ENCODE measurements at regions not wholly inside any gene's neighbourhood (a gene's known extent, or its start where the extent isn't known, plus 50 kb on each side); places are given as distances from the start of the nearest gene placed in this dataset.

DNA sequence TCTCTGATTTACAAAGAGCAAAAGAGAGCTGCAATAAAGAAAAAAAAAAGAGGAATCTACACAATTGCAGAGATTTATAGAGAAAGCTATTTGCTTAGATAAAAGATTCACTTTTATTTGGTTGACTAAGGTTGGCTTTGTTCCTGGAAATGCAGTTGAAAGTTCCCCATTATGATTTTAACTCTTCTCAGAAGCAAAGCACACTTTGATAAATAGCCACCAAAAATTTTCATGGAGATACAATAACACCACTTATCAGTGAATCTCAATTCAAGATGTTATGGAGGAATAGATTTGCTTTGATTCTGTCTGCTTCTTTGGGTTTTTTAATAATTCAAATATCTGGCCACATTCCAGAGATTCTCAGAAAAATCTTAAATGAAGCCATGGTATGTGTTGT is 88.5 kb upstream of the ANO3 start (continued):
- TF ChIP-seq IRF3 (IDR thresholded peaks at IDR 0.05; ENCODE audit: low read depth, low read length) (no peak), MAX (IDR thresholded peaks at IDR 0.05; ENCODE audit: low read depth) (no peak), ZBTB33 (IDR thresholded peaks at IDR 0.05; ENCODE audit: borderline replicate concordance, low read depth) (no peak), PBX3 (IDR thresholded peaks at IDR 0.05) (peak; percentile 58), RFX5 (IDR thresholded peaks at IDR 0.05; ENCODE audit: low read length) (no peak), USF2 (IDR thresholded peaks at IDR 0.05; ENCODE audit: borderline replicate concordance, low read depth, low read length) (no peak), TAF1 (IDR thresholded peaks at IDR 0.05; ENCODE audit: borderline replicate concordance, low read depth, low read length) (no peak)

- H4K20me1 ChIP-seq (ENCODE audit: insufficient read depth): no peaks in the 10 kb centered on the region
- H3F3A ChIP-seq (replicated peaks; ENCODE audit: insufficient read depth): peaks cover 33% of the 10 kb centered on the region
- H3K4me1 ChIP-seq (ENCODE audit: control insufficient read depth in 1 of 2, insufficient read depth in 2 of 2, low read depth in 1 of 2, low read length in 1 of 2): no peaks in the 10 kb centered on the region; a peak in 1 of 4 replicates
- H3K27me3 ChIP-seq (ENCODE audit: insufficient read depth): no peaks in the 10 kb centered on the region
- WGBS (ENCODE audit: low lambda C conversion rate): 88% methylated on average over 2 of the region's 2 CpGs
- DNase-seq: no peak
- POLR2A ChIA-PET: no interaction called here
- H2AFZ ChIP-seq (ENCODE audit: low read depth): no peak overlapping the region
- H3K9me3 ChIP-seq: no peaks in the 10 kb centered on the region
- H3K4me3 ChIP-seq (ENCODE audit: low read depth in 2 of 2, low read length in 1 of 2): no peak overlapping the region
- H3K36me3 ChIP-seq (replicated peaks in 1 of 2; ENCODE audit: control insufficient read depth in 1 of 2, insufficient read depth in 2 of 2, low read length in 1 of 2): no peaks in the 10 kb centered on the region
- H3K9me2 ChIP-seq: no peaks in the 10 kb centered on the region
- no peaks in the 10 kb centered on the region for H3K79me2 ChIP-seq (ENCODE audit: insufficient read depth)
- H3K9ac ChIP-seq: no peak overlapping the region
- CTCF ChIA-PET: no interaction called here
- peak overlapping the region in 1 of 2 experiments; percentile 69; a peak in 2 of 4 replicates for H3K27ac ChIP-seq (ENCODE audit: low read depth in 2 of 2, low read length in 1 of 2)
- no peak for TF ChIP-seq GABPA (IDR thresholded peaks at IDR 0.05; ENCODE audit: low read depth)
- no peak for TF ChIP-seq FOXJ3 (CRISPR knock-in tag; IDR thresholded peaks at IDR 0.05)
- TF ChIP-seq FOSL2 (IDR thresholded peaks at IDR 0.05; ENCODE audit: borderline replicate concordance, low read depth): no peak
- no peak for TF ChIP-seq PBX3 (IDR thresholded peaks at IDR 0.05)
- TF ChIP-seq ZBTB33 (IDR thresholded peaks at IDR 0.05; ENCODE audit: borderline replicate concordance, low read depth): no peak
- no peak for TF ChIP-seq ELF1 (IDR thresholded peaks at IDR 0.05)
- no peak for TF ChIP-seq TEAD4 (IDR thresholded peaks at IDR 0.05; ENCODE audit: borderline replicate concordance, insufficient read depth)
- 0 out of 2 replicates have a peak overlapping the region, but pooled peaks have one; percentile 31 for H3K4me2 ChIP-seq
These were observed 87.7 kb upstream of the ANO3 start for GRCh38 chr11:26244207-26244606.

Data from SK-N-SH (cell line).